ENCODE measurements at regions not wholly inside any gene's neighbourhood (a gene's known extent, or its start where the extent isn't known, plus 50 kb on each side); places are given as distances from the start of the nearest gene placed in this dataset.

DNA sequence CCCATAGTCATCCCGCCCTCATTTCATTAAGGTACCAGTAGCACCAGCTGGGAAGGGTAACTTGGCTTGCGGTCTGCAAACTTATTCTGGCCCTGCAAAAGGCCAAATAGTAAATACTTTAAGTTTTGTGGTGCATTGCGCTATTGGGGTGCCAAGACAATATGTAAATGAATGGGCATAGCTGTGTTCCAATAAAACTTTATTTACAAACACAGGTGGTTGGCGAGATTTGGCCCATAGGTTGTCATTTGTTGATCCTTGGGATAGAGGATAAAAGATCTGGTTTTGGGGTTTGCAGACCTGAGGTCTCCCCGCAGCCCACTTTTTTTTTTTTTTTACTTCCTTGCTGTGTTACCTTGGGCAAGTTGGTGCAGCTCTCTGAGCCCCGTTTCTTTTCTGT, 127.4 kb downstream of the MIAT start:
- TF ChIP-seq POLR2AphosphoS5 (IDR thresholded peaks at IDR 0.05; ENCODE audit: low read depth, low read length) (no peak), SIN3A (IDR thresholded peaks at IDR 0.05; ENCODE audit: borderline replicate concordance, insufficient read depth, low read length) (no peak), TAF1 (IDR thresholded peaks at IDR 0.05; ENCODE audit: borderline replicate concordance, insufficient read depth, low read length) (no peak), FOXP2 (optimal IDR thresholded peaks at IDR 0.05; ENCODE audit: borderline replicate concordance, extremely low read depth, extremely low read length, insufficient read depth) (no peak)
- TF ChIP-seq, protein P1, sequence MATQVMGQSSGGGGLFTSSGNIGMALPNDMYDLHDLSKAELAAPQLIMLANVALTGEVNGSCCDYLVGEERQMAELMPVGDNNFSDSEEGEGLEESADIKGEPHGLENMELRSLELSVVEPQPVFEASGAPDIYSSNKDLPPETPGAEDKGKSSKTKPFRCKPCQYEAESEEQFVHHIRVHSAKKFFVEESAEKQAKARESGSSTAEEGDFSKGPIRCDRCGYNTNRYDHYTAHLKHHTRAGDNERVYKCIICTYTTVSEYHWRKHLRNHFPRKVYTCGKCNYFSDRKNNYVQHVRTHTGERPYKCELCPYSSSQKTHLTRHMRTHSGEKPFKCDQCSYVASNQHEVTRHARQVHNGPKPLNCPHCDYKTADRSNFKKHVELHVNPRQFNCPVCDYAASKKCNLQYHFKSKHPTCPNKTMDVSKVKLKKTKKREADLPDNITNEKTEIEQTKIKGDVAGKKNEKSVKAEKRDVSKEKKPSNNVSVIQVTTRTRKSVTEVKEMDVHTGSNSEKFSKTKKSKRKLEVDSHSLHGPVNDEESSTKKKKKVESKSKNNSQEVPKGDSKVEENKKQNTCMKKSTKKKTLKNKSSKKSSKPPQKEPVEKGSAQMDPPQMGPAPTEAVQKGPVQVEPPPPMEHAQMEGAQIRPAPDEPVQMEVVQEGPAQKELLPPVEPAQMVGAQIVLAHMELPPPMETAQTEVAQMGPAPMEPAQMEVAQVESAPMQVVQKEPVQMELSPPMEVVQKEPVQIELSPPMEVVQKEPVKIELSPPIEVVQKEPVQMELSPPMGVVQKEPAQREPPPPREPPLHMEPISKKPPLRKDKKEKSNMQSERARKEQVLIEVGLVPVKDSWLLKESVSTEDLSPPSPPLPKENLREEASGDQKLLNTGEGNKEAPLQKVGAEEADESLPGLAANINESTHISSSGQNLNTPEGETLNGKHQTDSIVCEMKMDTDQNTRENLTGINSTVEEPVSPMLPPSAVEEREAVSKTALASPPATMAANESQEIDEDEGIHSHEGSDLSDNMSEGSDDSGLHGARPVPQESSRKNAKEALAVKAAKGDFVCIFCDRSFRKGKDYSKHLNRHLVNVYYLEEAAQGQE (IDR thresholded peaks at IDR 0.05; ENCODE audit: insufficient read depth in 1 of 2, low read depth in 2 of 2, low read length in 2 of 2) = no peak

DNA sequence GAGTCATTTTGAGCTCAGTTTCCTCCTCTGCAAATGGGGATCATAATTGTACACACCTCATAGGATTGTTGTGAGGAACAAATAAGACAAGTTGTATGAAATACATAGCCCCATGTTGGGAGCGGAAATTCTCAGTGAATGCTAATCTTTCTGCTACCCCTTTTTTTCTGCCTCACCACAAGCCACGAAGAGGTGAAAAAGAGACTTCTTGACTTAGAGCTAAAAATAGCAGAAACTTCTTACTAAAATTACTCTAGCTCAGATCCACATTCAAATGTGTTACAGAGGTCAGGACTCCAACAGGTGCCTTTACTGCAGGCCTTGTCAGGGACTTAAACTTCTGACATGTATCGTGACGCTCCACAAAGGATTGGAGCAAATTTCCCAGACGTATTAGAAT, 128.5 kb downstream of the MIAT start:
- TF ChIP-seq FOXP2 (optimal IDR thresholded peaks at IDR 0.05; ENCODE audit: borderline replicate concordance, extremely low read depth, extremely low read length, insufficient read depth) (no peak), POLR2AphosphoS5 (IDR thresholded peaks at IDR 0.05; ENCODE audit: low read depth, low read length) (no peak), SIN3A (IDR thresholded peaks at IDR 0.05; ENCODE audit: borderline replicate concordance, insufficient read depth, low read length) (no peak)

DNA sequence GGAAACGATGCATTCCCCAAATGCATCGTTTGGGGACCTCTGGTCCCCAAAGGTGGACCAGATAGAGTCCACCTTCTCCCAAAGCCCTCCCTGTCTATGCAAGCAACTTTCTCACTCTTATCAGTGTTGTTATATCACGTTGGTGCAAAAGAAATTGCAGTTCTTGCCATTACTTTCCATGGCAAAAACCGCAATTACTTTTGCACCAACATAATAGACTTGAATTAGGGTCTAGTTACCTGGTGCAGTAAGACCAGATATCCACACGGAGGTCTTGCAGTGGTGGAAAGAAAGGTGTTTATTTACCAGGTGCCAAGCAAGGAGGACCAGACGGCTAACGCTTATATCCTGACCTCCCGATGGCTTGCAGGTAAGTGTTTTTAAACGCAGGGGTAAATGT, 129.0 kb downstream of the MIAT start:
- TF ChIP-seq TAF1 (IDR thresholded peaks at IDR 0.05; ENCODE audit: borderline replicate concordance, insufficient read depth, low read length) (no peak), FOXP2 (optimal IDR thresholded peaks at IDR 0.05; ENCODE audit: borderline replicate concordance, extremely low read depth, extremely low read length, insufficient read depth) (no peak), POLR2AphosphoS5 (IDR thresholded peaks at IDR 0.05; ENCODE audit: low read depth, low read length) (no peak), SIN3A (IDR thresholded peaks at IDR 0.05; ENCODE audit: borderline replicate concordance, insufficient read depth, low read length) (no peak)
- TF ChIP-seq, protein P1 (IDR thresholded peaks at IDR 0.05; ENCODE audit: insufficient read depth in 1 of 2, low read depth in 2 of 2, low read length in 2 of 2) = no peak

DNA sequence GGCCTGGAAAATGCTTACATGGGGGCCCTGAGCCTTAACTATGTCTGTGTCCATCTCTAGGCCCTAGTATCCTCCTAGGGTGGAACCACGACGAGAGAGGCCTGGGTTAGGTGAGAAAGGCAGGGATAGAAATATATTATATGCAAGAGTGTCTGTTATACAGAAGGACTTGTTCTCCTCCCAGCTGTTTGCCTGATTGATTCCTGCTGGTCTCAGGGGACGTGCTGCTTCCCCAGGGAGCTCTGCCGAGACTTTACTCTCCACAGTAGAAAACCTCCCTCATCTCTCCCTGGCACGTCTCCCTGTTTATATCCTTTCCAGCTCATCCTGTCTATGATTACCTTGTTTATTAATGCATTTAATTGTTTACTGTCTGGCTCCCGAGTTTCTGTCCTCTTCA, 132.6 kb downstream of the MIAT start:
- TF ChIP-seq, protein P1 (IDR thresholded peaks at IDR 0.05; ENCODE audit: insufficient read depth in 1 of 2, low read depth in 2 of 2, low read length in 2 of 2) = no peak

DNA sequence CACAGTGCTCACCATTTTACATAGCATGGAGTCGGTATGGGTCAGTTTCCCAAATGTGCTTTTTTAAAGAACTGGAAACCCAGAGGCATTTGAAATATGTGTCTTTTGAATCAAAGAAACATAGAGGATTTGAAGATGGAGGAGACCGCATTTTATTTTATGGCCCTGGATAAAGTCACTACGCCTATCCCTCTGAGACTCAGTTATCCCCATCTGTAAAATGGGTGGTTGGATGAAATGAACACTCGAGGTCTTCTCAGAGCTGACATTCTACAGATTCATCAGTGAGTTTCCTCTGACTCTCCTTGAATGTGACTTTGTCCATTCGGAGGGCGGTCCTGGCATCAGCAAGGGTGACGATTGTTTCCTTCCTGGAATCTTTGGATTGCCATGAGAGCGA, 135.1 kb downstream of the MIAT start:
- no peak for TF ChIP-seq SIN3A (IDR thresholded peaks at IDR 0.05; ENCODE audit: borderline replicate concordance, insufficient read depth, low read length)

DNA sequence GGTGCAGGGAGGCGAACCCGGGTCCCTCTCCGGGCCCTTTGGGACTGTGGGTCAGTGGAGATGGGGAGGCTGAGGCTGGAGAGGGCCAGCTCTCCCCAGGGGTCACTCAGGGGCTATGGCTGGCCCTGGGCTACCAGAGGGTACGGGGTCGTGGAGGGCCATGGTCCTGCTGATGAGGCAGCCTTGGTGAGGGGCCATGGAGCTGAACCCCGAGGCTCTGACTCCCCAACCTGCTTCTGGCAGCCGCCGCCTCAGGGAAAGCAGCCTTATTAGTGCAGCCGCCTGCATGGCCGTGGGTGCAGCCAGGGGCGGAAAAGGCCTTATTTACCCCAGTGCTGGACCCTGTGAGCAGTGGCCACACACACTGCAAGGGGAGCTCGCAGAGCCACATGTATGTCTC, 139.4 kb downstream of the MIAT start:
- TF ChIP-seq SIN3A (IDR thresholded peaks at IDR 0.05; ENCODE audit: borderline replicate concordance, insufficient read depth, low read length) = no peak
- TF ChIP-seq, protein P1 (IDR thresholded peaks at IDR 0.05; ENCODE audit: insufficient read depth in 1 of 2, low read depth in 2 of 2, low read length in 2 of 2) = no peak
- no peak for TF ChIP-seq TAF1 (IDR thresholded peaks at IDR 0.05; ENCODE audit: borderline replicate concordance, insufficient read depth, low read length)
- TF ChIP-seq POLR2AphosphoS5 (IDR thresholded peaks at IDR 0.05; ENCODE audit: low read depth, low read length) = no peak
- TF ChIP-seq FOXP2 (optimal IDR thresholded peaks at IDR 0.05; ENCODE audit: borderline replicate concordance, extremely low read depth, extremely low read length, insufficient read depth) = no peak

All from PFSK-1 (cell line).